HG03095 (cell line): ENCODE measurements at regions not wholly inside any gene's neighbourhood (a gene's known extent, or its start where the extent isn't known, plus 50 kb on each side); places are given as distances from the start of the nearest gene placed in this dataset.

Experiments
- ATAC-seq: cut with Tn5 transposase; IDR thresholded peaks from one replicate; pipeline ENCODE4 v1.9.1; 2021; ENCODE audit warnings: moderate library complexity; ENCODE audit not compliant: unreplicated experiment

- no peak for ATAC-seq
Observed at GRCh38 chr4:105093975-105094374, 52.7 kb upstream of the TET2 start.
